ENCODE measurements at regions not wholly inside any gene's neighbourhood (a gene's known extent, or its start where the extent isn't known, plus 50 kb on each side); places are given as distances from the start of the nearest gene placed in this dataset.
"Not testable (repeated sequence)": the region's sequence is repeated elsewhere in the genome, so short reads cannot be mapped to it uniquely, and the experiment has no call there.

GRCh38 chr6:81304466-81304865 is 448.0 kb downstream of the TENT5A start:
- no peaks in the 10 kb centered on the region for H3K9me3 ChIP-seq (ENCODE audit: control insufficient read depth, insufficient read depth, low read depth, low read length)
- H3K4me3 ChIP-seq (ENCODE audit: low read depth, low read length) = no peak overlapping the region
- no peaks in the 10 kb centered on the region for H3K4me1 ChIP-seq (ENCODE audit: control insufficient read depth, insufficient read depth, low read length)
- H3K27ac ChIP-seq (ENCODE audit: low read depth, low read length) = no peak overlapping the region
- no peaks in the 10 kb centered on the region for H3K27me3 ChIP-seq (ENCODE audit: control insufficient read depth, insufficient read depth, low read length)
- H3K9ac ChIP-seq (ENCODE audit: low read length) = no peak overlapping the region
- no peaks in the 10 kb centered on the region for H3K36me3 ChIP-seq (ENCODE audit: control insufficient read depth, insufficient read depth, low read length)

DNA sequence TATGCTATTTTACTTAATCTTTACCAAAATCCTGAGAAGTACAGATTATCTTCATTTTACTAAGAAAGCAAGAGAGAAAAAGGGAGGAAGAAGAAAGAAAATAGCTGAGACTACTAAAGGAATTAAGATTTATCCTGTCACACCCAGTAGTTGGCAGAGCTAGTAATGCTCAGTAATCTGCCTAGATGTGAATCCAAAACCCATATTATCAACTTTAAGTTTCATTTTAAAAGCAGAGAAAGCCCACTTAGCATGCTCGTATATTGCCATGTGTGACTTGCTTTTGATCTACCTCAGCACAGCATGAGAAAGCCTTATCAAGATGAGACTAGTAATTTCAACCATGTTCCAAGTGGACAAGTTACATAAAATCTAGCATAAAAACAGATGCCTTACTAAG is 451.5 kb downstream of the TENT5A start:
- Histone ChIP-seq H3K9me3 (ENCODE audit: control insufficient read depth, insufficient read depth, low read depth, low read length) (no peaks in the 10 kb centered on the region), H3K27ac (ENCODE audit: low read depth, low read length) (no peak overlapping the region), H3K9ac (ENCODE audit: low read length) (no peak overlapping the region), H3K27me3 (ENCODE audit: control insufficient read depth, insufficient read depth, low read length) (no peaks in the 10 kb centered on the region), H3K36me3 (ENCODE audit: control insufficient read depth, insufficient read depth, low read length) (no peaks in the 10 kb centered on the region), H3K4me1 (ENCODE audit: control insufficient read depth, insufficient read depth, low read length) (no peaks in the 10 kb centered on the region), H3K4me3 (ENCODE audit: low read depth, low read length) (no peak overlapping the region)

- Histone ChIP-seq H3K27ac (ENCODE audit: low read depth, low read length) (no peak overlapping the region), H3K27me3 (ENCODE audit: control insufficient read depth, insufficient read depth, low read length) (no peaks in the 10 kb centered on the region), H3K4me1 (ENCODE audit: control insufficient read depth, insufficient read depth, low read length) (no peaks in the 10 kb centered on the region), H3K4me3 (ENCODE audit: low read depth, low read length) (no peak overlapping the region), H3K9me3 (ENCODE audit: control insufficient read depth, insufficient read depth, low read depth, low read length) (no peaks in the 10 kb centered on the region), H3K36me3 (ENCODE audit: control insufficient read depth, insufficient read depth, low read length) (no peaks in the 10 kb centered on the region), H3K9ac (ENCODE audit: low read length) (no peak overlapping the region)
Measured at GRCh38 chr6:81298751-81299150, 453.7 kb downstream of the TENT5A start.

- H3K36me3 ChIP-seq (ENCODE audit: control insufficient read depth, insufficient read depth, low read length) = no peaks in the 10 kb centered on the region
- H3K4me3 ChIP-seq (ENCODE audit: low read depth, low read length) = no peak overlapping the region
- H3K27ac ChIP-seq (ENCODE audit: low read depth, low read length) = no peak overlapping the region
- no peak overlapping the region for H3K9ac ChIP-seq (ENCODE audit: low read length)
- H3K4me1 ChIP-seq (ENCODE audit: control insufficient read depth, insufficient read depth, low read length) = no peaks in the 10 kb centered on the region
- no peaks in the 10 kb centered on the region for H3K27me3 ChIP-seq (ENCODE audit: control insufficient read depth, insufficient read depth, low read length)
- no peaks in the 10 kb centered on the region for H3K9me3 ChIP-seq (ENCODE audit: control insufficient read depth, insufficient read depth, low read depth, low read length)
Measured at GRCh38 chr6:81295310-81295709, 457.2 kb downstream of the TENT5A start.

GRCh38 chr6:81293896-81294295 is 458.6 kb downstream of the TENT5A start:
- Histone ChIP-seq H3K27me3 (ENCODE audit: control insufficient read depth, insufficient read depth, low read length) (no peaks in the 10 kb centered on the region), H3K27ac (ENCODE audit: low read depth, low read length) (no peak overlapping the region), H3K4me3 (ENCODE audit: low read depth, low read length) (no peak overlapping the region), H3K36me3 (ENCODE audit: control insufficient read depth, insufficient read depth, low read length) (no peaks in the 10 kb centered on the region), H3K9me3 (ENCODE audit: control insufficient read depth, insufficient read depth, low read depth, low read length) (no peaks in the 10 kb centered on the region), H3K9ac (ENCODE audit: low read length) (no peak overlapping the region), H3K4me1 (ENCODE audit: control insufficient read depth, insufficient read depth, low read length) (no peaks in the 10 kb centered on the region)

DNA sequence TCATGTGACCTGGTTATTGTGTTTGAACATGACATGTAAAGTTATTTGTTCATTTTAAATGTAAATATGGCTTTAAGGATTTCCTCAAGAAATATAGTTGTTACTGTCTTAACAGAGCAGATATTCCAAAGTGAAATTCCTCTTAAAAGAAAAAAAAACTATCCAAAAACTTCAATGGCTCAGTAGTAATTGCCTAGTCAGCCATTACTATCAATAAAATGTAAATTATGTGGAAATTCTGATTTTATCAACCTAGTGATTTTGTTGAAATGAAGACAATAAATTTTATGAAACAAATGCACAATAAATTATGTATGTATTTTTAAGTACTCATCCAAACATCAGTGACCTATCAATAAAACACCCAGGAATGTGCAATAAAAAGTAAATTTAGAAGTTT is 463.3 kb downstream of the TENT5A start:
- Histone ChIP-seq H3K27ac (ENCODE audit: low read depth, low read length) (no peak overlapping the region), H3K9ac (ENCODE audit: low read length) (no peak overlapping the region), H3K27me3 (ENCODE audit: control insufficient read depth, insufficient read depth, low read length) (no peaks in the 10 kb centered on the region), H3K4me1 (ENCODE audit: control insufficient read depth, insufficient read depth, low read length) (no peaks in the 10 kb centered on the region), H3K9me3 (ENCODE audit: control insufficient read depth, insufficient read depth, low read depth, low read length) (no peaks in the 10 kb centered on the region), H3K36me3 (ENCODE audit: control insufficient read depth, insufficient read depth, low read length) (no peaks in the 10 kb centered on the region), H3K4me3 (ENCODE audit: low read depth, low read length) (no peak overlapping the region)

GRCh38 chr6:81265106-81265505 is 487.4 kb downstream of the TENT5A start:
- Histone ChIP-seq H3K9me3 (ENCODE audit: control insufficient read depth, insufficient read depth, low read depth, low read length) (no peaks in the 10 kb centered on the region), H3K27ac (ENCODE audit: low read depth, low read length) (no peak overlapping the region), H3K9ac (ENCODE audit: low read length) (no peak overlapping the region), H3K36me3 (ENCODE audit: control insufficient read depth, insufficient read depth, low read length) (no peaks in the 10 kb centered on the region), H3K4me1 (ENCODE audit: control insufficient read depth, insufficient read depth, low read length) (no peaks in the 10 kb centered on the region), H3K4me3 (ENCODE audit: low read depth, low read length) (no peak overlapping the region), H3K27me3 (ENCODE audit: control insufficient read depth, insufficient read depth, low read length) (no peaks in the 10 kb centered on the region)

- H3K4me3 ChIP-seq (ENCODE audit: low read depth, low read length) = no peak overlapping the region
- no peaks in the 10 kb centered on the region for H3K9me3 ChIP-seq (ENCODE audit: control insufficient read depth, insufficient read depth, low read depth, low read length)
- no peaks in the 10 kb centered on the region for H3K27me3 ChIP-seq (ENCODE audit: control insufficient read depth, insufficient read depth, low read length)
- H3K4me1 ChIP-seq (ENCODE audit: control insufficient read depth, insufficient read depth, low read length) = no peaks in the 10 kb centered on the region
- H3K27ac ChIP-seq (ENCODE audit: low read depth, low read length) = no peak overlapping the region
- H3K9ac ChIP-seq (ENCODE audit: low read length) = no peak overlapping the region
- no peaks in the 10 kb centered on the region for H3K36me3 ChIP-seq (ENCODE audit: control insufficient read depth, insufficient read depth, low read length)
Measured at GRCh38 chr6:81263531-81264168, 488.8 kb downstream of the TENT5A start.

GRCh38 chr6:81262656-81263055 is 489.8 kb downstream of the TENT5A start:
- Histone ChIP-seq H3K9me3 (ENCODE audit: control insufficient read depth, insufficient read depth, low read depth, low read length) (no peaks in the 10 kb centered on the region), H3K9ac (ENCODE audit: low read length) (no peak overlapping the region), H3K36me3 (ENCODE audit: control insufficient read depth, insufficient read depth, low read length) (no peaks in the 10 kb centered on the region), H3K27ac (ENCODE audit: low read depth, low read length) (no peak overlapping the region), H3K27me3 (ENCODE audit: control insufficient read depth, insufficient read depth, low read length) (no peaks in the 10 kb centered on the region), H3K4me1 (ENCODE audit: control insufficient read depth, insufficient read depth, low read length) (no peaks in the 10 kb centered on the region), H3K4me3 (ENCODE audit: low read depth, low read length) (no peak overlapping the region)

- H3K36me3 ChIP-seq (ENCODE audit: control insufficient read depth, insufficient read depth, low read length); H3K4me3 ChIP-seq (ENCODE audit: low read depth, low read length); H3K27ac ChIP-seq (ENCODE audit: low read depth, low read length); H3K4me1 ChIP-seq (ENCODE audit: control insufficient read depth, insufficient read depth, low read length); H3K9ac ChIP-seq (ENCODE audit: low read length); H3K27me3 ChIP-seq (ENCODE audit: control insufficient read depth, insufficient read depth, low read length); H3K9me3 ChIP-seq (ENCODE audit: control insufficient read depth, insufficient read depth, low read depth, low read length): not testable (repeated sequence)
Measured at GRCh38 chr6:81256223-81256622, 496.3 kb downstream of the TENT5A start.

DNA sequence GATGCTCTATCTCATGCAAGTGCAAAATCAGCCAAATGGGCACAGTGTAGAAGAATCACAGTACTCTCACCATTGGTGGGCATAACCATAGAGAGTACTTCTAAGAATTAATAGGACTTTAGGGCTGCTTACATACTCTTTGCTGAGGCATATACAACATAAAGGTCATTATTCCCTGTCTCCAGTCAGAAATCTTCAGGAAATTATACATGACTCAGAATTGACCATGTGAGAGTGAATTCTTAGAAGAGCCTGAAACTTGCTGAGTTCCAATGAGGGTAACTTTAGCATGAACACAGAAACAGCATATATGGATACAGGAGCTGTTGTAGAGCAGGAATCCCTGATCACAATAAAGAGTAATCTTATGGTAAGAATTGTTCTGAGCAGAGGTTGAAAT is 498.7 kb downstream of the TENT5A start:
- Histone ChIP-seq H3K36me3 (ENCODE audit: control insufficient read depth, insufficient read depth, low read length) (no peaks in the 10 kb centered on the region), H3K4me1 (ENCODE audit: control insufficient read depth, insufficient read depth, low read length) (no peaks in the 10 kb centered on the region), H3K27ac (ENCODE audit: low read depth, low read length) (no peak overlapping the region), H3K27me3 (ENCODE audit: control insufficient read depth, insufficient read depth, low read length) (no peaks in the 10 kb centered on the region), H3K9ac (ENCODE audit: low read length) (no peak overlapping the region), H3K9me3 (ENCODE audit: control insufficient read depth, insufficient read depth, low read depth, low read length) (no peaks in the 10 kb centered on the region), H3K4me3 (ENCODE audit: low read depth, low read length) (no peak overlapping the region)

GRCh38 chr6:81252231-81252630 is 500.2 kb downstream of the TENT5A start:
- no peaks in the 10 kb centered on the region for H3K36me3 ChIP-seq (ENCODE audit: control insufficient read depth, insufficient read depth, low read length)
- H3K27me3 ChIP-seq (ENCODE audit: control insufficient read depth, insufficient read depth, low read length) = no peaks in the 10 kb centered on the region
- H3K4me1 ChIP-seq (ENCODE audit: control insufficient read depth, insufficient read depth, low read length) = no peaks in the 10 kb centered on the region
- H3K27ac ChIP-seq (ENCODE audit: low read depth, low read length) = no peak overlapping the region
- H3K9me3 ChIP-seq (ENCODE audit: control insufficient read depth, insufficient read depth, low read depth, low read length) = no peaks in the 10 kb centered on the region
- no peak overlapping the region for H3K9ac ChIP-seq (ENCODE audit: low read length)
- H3K4me3 ChIP-seq (ENCODE audit: low read depth, low read length) = no peak overlapping the region

Measured in HUES6 (cell line).